ENCODE measurements at regions not wholly inside any gene's neighbourhood (a gene's known extent, or its start where the extent isn't known, plus 50 kb on each side); places are given as distances from the start of the nearest gene placed in this dataset.

DNA sequence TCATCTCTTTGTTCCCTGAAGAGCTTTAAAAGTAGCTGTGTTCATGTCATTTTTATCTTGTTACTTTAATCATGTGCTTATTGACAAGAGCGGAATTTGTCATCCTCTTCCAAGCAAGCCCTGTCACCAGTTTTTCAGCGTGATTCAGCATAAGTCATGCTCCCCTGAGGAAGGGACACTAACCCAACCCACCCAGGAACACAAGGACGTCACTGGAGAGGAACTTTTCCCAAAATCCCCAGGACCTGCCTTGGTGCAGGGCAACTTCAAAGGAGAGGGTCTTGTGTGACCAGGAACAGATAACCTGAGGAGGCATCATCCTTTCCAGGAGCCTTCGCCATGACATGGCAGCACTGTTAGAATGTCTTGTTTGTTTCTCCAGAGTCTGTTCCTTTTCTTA, 107.1 kb upstream of the DIO3 start:
- no peak for TF ChIP-seq CTCF (IDR thresholded peaks at IDR 0.05; ENCODE audit: insufficient read depth, low read length, poor library complexity, severe bottlenecking)
- Histone ChIP-seq H3K27me3 (replicated peaks; ENCODE audit: control insufficient read depth, insufficient read depth, low read length) (no peaks in the 10 kb centered on the region), H3K36me3 (ENCODE audit: control insufficient read depth, insufficient read depth, low read length) (no peaks in the 10 kb centered on the region), H3K4me3 (replicated peaks; ENCODE audit: low read depth, low read length) (no peak overlapping the region)
- DNase-seq (ENCODE audit: extremely low read depth, insufficient read length) = no peak

DNA sequence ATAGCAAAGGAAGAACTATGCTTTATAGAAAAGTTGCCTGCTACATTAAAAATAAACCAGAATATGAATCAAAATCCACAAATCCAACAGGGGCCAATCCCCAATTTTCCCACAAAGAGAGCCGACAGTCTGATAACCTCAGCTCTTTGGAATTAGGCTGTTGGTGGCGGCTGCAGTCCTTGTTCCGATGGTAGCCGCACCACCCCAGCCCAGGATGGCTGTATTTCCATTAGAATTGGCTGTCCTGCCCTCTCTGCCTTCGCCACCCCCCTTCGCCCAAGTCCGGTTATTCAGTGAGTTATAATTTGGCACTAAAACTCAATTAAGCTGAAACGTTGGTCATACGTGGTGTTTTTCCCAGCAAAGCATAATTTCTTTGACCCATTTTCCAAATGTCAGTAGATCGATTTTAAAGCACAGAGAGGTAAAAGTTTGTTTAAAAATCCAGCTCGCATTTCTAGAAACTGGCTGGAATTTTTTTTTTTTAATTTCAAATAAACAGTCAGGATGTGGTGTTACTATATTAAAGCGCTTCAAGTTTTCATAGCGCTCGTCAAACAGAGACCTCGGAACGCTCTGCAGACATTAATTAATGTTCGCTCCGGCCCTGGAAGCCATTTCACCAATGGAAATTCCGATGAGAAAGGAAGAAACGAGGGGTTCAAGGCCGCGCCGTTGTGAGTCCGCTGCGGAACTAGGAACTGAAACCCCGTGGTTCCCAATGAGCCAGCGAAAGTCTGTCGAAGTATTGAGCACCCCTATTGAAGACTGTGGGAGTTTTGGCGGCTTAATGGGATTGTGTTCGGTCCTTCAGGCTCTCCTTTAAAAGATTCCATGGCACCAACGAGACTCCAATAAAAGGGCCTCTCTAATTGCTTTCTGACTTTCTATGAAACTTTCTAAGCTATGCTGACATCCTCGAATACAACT, 104.8 kb upstream of the DIO3 start:
- H3K27me3 ChIP-seq (replicated peaks; ENCODE audit: control insufficient read depth, insufficient read depth, low read length) = no peaks in the 10 kb centered on the region

GRCh38 chr14:101457301-101457935, 103.9 kb upstream of the DIO3 start:
- H3K27me3 ChIP-seq (replicated peaks; ENCODE audit: control insufficient read depth, insufficient read depth, low read length) = no peaks in the 10 kb centered on the region
- TF ChIP-seq CTCF (IDR thresholded peaks at IDR 0.05; ENCODE audit: insufficient read depth, low read length, poor library complexity, severe bottlenecking) = no peak
- H3K4me3 ChIP-seq (replicated peaks; ENCODE audit: low read depth, low read length) = no peak overlapping the region
- H3K36me3 ChIP-seq (ENCODE audit: control insufficient read depth, insufficient read depth, low read length) = no peaks in the 10 kb centered on the region
- DNase-seq (ENCODE audit: extremely low read depth, insufficient read length) = no peak

More for the DNA sequence above, 104.8 kb upstream of the DIO3 start:
- no peak for DNase-seq (ENCODE audit: extremely low read depth, insufficient read length)
- TF ChIP-seq CTCF (IDR thresholded peaks at IDR 0.05; ENCODE audit: insufficient read depth, low read length, poor library complexity, severe bottlenecking) = no peak
- no peaks in the 10 kb centered on the region for H3K36me3 ChIP-seq (ENCODE audit: control insufficient read depth, insufficient read depth, low read length)
- H3K4me3 ChIP-seq (replicated peaks; ENCODE audit: low read depth, low read length) = no peak overlapping the region

GRCh38 chr14:101457936-101458740, 103.2 kb upstream of the DIO3 start:
- H3K4me3 ChIP-seq (replicated peaks; ENCODE audit: low read depth, low read length) = no peak overlapping the region

More at GRCh38 chr14:101457936-101458740, 103.2 kb upstream of the DIO3 start:
- TF ChIP-seq CTCF (IDR thresholded peaks at IDR 0.05; ENCODE audit: insufficient read depth, low read length, poor library complexity, severe bottlenecking) = no peak
- no peaks in the 10 kb centered on the region for H3K27me3 ChIP-seq (replicated peaks; ENCODE audit: control insufficient read depth, insufficient read depth, low read length)
- H3K36me3 ChIP-seq (ENCODE audit: control insufficient read depth, insufficient read depth, low read length) = no peaks in the 10 kb centered on the region
- DNase-seq (ENCODE audit: extremely low read depth, insufficient read length) = no peak
